ENCODE measurements at regions not wholly inside any gene's neighbourhood (a gene's known extent, or its start where the extent isn't known, plus 50 kb on each side); places are given as distances from the start of the nearest gene placed in this dataset.

DNA sequence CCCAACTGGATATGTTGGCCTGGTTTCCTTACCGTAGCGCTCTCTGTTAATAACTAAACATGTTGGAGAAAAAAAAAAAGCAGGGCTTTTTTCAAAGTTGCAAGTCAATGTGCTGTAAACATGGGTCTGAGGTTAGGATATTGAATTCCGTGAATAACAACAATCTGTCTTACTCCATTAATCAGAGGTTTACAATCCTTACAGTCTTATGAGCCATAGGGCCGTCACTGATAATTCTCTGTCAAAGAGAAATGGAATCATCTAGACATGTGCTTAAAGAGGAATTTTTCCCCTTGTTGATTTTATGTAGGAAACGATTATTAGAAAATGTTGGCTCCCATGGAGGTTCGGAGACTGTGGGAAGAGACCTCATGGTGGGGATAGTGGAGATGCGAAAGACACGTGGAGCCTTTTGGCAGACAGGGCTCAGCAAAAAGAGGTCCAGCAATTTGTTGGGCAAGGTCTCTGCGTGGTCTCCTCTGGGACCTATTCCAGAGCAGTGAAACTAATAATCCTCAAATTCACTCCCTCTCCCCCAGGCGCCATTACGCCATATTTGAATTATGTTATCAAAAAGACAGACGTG lies 83.5 kb upstream of the CLDN14 start:
- H2AFZ ChIP-seq (ENCODE audit: low read depth, low read length) = no peak overlapping the region
- no peaks in the 10 kb centered on the region for H4K20me1 ChIP-seq (ENCODE audit: insufficient read depth, low read length)
- no peak overlapping the region for H3K9ac ChIP-seq (ENCODE audit: low read length)
- H3K9me3 ChIP-seq (ENCODE audit: insufficient read depth, low read length) = no peaks in the 10 kb centered on the region; the same call in 1 of the 2 replicates
- H3K79me2 ChIP-seq (ENCODE audit: low read length) = no peaks in the 10 kb centered on the region
- peaks cover 15% of the 10 kb centered on the region for H3K4me1 ChIP-seq (ENCODE audit: low read length)
- no peaks in the 10 kb centered on the region for H3K36me3 ChIP-seq (replicated peaks; ENCODE audit: low read depth, low read length)
- H3K27ac ChIP-seq (ENCODE audit: low read length) = no peak overlapping the region
- TF ChIP-seq, protein P1, sequence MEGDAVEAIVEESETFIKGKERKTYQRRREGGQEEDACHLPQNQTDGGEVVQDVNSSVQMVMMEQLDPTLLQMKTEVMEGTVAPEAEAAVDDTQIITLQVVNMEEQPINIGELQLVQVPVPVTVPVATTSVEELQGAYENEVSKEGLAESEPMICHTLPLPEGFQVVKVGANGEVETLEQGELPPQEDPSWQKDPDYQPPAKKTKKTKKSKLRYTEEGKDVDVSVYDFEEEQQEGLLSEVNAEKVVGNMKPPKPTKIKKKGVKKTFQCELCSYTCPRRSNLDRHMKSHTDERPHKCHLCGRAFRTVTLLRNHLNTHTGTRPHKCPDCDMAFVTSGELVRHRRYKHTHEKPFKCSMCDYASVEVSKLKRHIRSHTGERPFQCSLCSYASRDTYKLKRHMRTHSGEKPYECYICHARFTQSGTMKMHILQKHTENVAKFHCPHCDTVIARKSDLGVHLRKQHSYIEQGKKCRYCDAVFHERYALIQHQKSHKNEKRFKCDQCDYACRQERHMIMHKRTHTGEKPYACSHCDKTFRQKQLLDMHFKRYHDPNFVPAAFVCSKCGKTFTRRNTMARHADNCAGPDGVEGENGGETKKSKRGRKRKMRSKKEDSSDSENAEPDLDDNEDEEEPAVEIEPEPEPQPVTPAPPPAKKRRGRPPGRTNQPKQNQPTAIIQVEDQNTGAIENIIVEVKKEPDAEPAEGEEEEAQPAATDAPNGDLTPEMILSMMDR (IDR thresholded peaks at IDR 0.05; ENCODE audit: low read depth, low read length) = no peak
- no peak overlapping the region for H3K4me3 ChIP-seq (ENCODE audit: low read length)
- no peak overlapping the region for H3K4me2 ChIP-seq (ENCODE audit: low read length)
- no peaks in the 10 kb centered on the region for H3K27me3 ChIP-seq (ENCODE audit: low read depth, low read length)

DNA sequence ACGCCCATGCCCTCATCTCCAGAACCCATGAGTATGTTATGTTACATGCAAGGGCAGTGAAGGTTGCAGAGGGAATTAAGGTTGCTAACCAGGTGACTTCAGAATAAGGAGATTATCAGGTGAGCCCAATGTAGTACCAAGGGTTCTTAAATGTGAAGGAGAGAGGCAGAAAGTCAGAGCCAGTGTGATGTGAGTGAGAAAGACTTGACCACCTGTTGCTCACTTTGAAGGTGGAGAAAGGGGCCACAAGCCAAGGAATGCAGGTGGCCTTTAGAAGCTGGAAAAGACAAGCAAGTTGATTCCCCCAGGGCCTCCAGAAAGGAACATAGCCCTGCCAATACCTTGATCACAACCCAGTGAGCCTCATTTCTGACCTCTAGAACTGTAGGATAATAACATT lies 84.7 kb upstream of the CLDN14 start:
- H3K9ac ChIP-seq (ENCODE audit: low read length) = no peak overlapping the region
- H3K4me2 ChIP-seq (ENCODE audit: low read length) = no peak overlapping the region
- peaks cover 15% of the 10 kb centered on the region for H3K4me1 ChIP-seq (ENCODE audit: low read length)
- H3K27ac ChIP-seq (ENCODE audit: low read length) = no peak overlapping the region
- no peaks in the 10 kb centered on the region; the same call in 1 of the 2 replicates for H3K9me3 ChIP-seq (ENCODE audit: insufficient read depth, low read length)
- H3K4me3 ChIP-seq (ENCODE audit: low read length) = no peak overlapping the region
- H3K27me3 ChIP-seq (ENCODE audit: low read depth, low read length) = no peaks in the 10 kb centered on the region
- TF ChIP-seq, protein P1 (IDR thresholded peaks at IDR 0.05; ENCODE audit: low read depth, low read length) = no peak
- TF ChIP-seq EZH2phosphoT487 (IDR thresholded peaks at IDR 0.05; ENCODE audit: low read depth) = no peak
- no peaks in the 10 kb centered on the region for H3K79me2 ChIP-seq (ENCODE audit: low read length)
- H4K20me1 ChIP-seq (ENCODE audit: insufficient read depth, low read length) = no peaks in the 10 kb centered on the region
- H2AFZ ChIP-seq (ENCODE audit: low read depth, low read length) = no peak overlapping the region
- no peaks in the 10 kb centered on the region for H3K36me3 ChIP-seq (replicated peaks; ENCODE audit: low read depth, low read length)

DNA sequence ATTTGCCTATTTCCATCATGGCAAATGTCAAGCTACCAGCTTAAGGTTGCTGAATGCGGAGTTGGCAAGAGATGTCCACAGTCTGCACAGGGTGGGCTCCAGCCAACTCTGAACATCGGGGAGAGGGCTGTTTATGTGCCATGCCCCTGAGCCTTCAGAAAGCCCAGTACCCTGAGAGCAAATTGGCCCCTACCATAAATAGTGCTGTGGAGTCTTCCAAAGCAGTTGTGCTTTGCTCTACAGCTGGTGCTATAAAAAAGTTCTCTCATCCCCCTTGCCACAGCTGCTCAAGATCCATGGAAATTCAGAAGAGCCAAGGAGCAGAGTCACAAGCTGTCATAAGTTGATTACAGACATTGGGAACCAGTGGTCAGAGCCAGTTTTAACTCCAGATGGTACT lies 85.6 kb upstream of the CLDN14 start:
- no peak overlapping the region for H3K4me3 ChIP-seq (ENCODE audit: low read length)
- H3K79me2 ChIP-seq (ENCODE audit: low read length) = no peaks in the 10 kb centered on the region
- no peaks in the 10 kb centered on the region for H4K20me1 ChIP-seq (ENCODE audit: insufficient read depth, low read length)
- H3K27me3 ChIP-seq (ENCODE audit: low read depth, low read length) = no peaks in the 10 kb centered on the region
- H2AFZ ChIP-seq (ENCODE audit: low read depth, low read length) = no peak overlapping the region
- no peaks in the 10 kb centered on the region for H3K36me3 ChIP-seq (replicated peaks; ENCODE audit: low read depth, low read length)
- no peak overlapping the region for H3K9ac ChIP-seq (ENCODE audit: low read length)
- peaks cover 15% of the 10 kb centered on the region for H3K4me1 ChIP-seq (ENCODE audit: low read length)
- H3K4me2 ChIP-seq (ENCODE audit: low read length) = peak overlapping the region; percentile 38; the same call in 1 of the 2 replicates
- TF ChIP-seq EZH2phosphoT487 (IDR thresholded peaks at IDR 0.05; ENCODE audit: low read depth) = no peak
- TF ChIP-seq, protein P1 (IDR thresholded peaks at IDR 0.05; ENCODE audit: low read depth, low read length) = no peak
- peak overlapping the region; percentile 56; the same call in 1 of the 2 replicates for H3K27ac ChIP-seq (ENCODE audit: low read length)
- no peaks in the 10 kb centered on the region; the same call in 1 of the 2 replicates for H3K9me3 ChIP-seq (ENCODE audit: insufficient read depth, low read length)

DNA sequence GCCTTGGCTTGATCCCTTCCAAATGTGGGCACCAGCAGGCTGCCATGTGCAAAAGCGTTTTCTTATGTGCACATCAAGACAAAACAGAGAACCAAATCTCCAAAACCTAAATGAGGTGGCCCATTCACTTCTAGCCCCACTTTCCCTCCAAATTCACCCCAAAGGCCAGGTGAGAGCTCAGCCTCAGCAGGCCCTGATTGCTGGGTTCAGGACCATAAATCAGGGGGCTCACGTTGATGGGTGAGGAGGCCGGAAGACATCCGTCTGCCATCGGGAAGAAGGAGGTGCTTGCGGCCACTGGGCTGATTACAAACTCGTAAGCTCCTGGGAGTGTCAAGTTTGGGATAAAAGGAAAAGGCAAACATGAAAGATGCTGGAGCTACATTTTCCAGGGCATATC lies 86.7 kb upstream of the CLDN14 start:
- H3K9ac ChIP-seq (ENCODE audit: low read length) = no peak overlapping the region
- TF ChIP-seq, protein P1 (IDR thresholded peaks at IDR 0.05; ENCODE audit: low read depth, low read length) = no peak
- TF ChIP-seq EZH2phosphoT487 (IDR thresholded peaks at IDR 0.05; ENCODE audit: low read depth) = no peak
- H3K36me3 ChIP-seq (replicated peaks; ENCODE audit: low read depth, low read length) = no peaks in the 10 kb centered on the region
- H3K9me3 ChIP-seq (ENCODE audit: insufficient read depth, low read length) = no peaks in the 10 kb centered on the region; the same call in 1 of the 2 replicates
- H3K27ac ChIP-seq (ENCODE audit: low read length) = peak overlapping the region; percentile 56; the same call in 1 of the 2 replicates
- peaks cover 15% of the 10 kb centered on the region for H3K4me1 ChIP-seq (ENCODE audit: low read length)
- H3K4me3 ChIP-seq (ENCODE audit: low read length) = no peak overlapping the region
- no peak overlapping the region for H2AFZ ChIP-seq (ENCODE audit: low read depth, low read length)
- H3K79me2 ChIP-seq (ENCODE audit: low read length) = no peaks in the 10 kb centered on the region
- peak overlapping the region; percentile 38 for H3K4me2 ChIP-seq (ENCODE audit: low read length)
- H4K20me1 ChIP-seq (ENCODE audit: insufficient read depth, low read length) = no peaks in the 10 kb centered on the region
- H3K27me3 ChIP-seq (ENCODE audit: low read depth, low read length) = no peaks in the 10 kb centered on the region
